Amniotic stem cell (primary cell): ENCODE measurements at regions not wholly inside any gene's neighbourhood (a gene's known extent, or its start where the extent isn't known, plus 50 kb on each side); places are given as distances from the start of the nearest gene placed in this dataset.

Source experiments
- DNase-seq: peaks from one replicate; lab custom pipeline; 2025; lab: John Stamatoyannopoulos, UW

- DNase-seq: no peak
Observed at GRCh38 chr2:6474161-6475140, 391.3 kb downstream of the CMPK2 start.

DNA sequence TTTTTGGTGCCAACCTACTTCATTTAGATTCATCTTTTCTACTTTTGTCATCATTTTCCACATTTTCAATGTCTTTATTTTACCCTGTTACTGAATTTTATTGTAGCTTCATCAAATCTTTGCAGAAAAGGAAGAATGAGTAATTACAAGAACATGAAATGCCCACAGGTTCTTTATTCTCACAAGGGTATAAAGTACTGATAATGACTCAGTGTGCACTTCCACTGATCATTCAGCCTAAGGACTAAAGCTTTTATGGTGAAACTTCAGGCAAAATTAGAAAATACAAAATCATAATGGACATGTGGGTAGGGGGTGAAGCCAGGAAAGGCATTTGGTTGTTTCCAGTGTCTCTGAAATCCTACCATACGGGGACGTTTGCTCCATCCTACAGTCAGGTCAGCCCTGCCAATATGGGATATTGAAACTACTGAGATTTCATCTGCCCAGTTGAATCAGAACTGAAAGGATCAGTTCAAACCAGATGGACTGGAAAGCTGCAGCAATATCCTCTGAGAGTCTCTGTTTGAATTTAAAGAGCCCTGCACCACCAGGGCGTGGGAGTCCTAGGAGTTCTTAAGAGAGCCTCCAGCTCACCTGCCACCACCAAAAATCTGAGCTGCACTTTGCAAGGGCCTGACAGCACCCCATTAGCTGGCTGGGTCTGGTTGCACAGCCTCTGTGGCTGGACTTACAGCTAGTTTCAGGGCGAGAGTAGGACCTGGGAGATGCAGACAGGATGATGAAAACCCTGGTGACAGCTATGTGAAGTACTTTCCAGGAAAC lies 390.4 kb downstream of the CMPK2 start:
- no peak for DNase-seq

DNA sequence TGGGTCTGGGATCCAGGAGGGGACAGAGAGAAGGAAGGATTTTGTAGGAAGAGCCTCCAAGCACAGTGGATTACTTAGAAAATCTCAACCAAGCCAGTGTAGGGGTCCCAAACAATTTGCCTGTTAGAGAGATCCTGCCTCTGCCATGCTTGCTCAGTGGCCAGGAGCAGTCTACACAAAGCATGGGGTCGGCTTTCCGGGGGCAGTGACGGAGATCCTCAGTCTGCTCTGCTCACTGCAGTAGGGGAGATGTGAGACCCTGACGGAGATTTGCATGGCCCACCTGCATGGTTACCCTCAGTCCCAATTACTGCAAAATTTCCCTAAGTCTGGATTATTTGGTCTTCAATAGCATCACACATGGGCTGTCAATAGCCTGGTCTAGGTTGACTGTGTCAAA lies 385.2 kb downstream of the CMPK2 start:
- DNase-seq: no peak

GRCh38 chr2:6482256-6482655 lies 383.5 kb downstream of the CMPK2 start:
- no peak for DNase-seq

DNA sequence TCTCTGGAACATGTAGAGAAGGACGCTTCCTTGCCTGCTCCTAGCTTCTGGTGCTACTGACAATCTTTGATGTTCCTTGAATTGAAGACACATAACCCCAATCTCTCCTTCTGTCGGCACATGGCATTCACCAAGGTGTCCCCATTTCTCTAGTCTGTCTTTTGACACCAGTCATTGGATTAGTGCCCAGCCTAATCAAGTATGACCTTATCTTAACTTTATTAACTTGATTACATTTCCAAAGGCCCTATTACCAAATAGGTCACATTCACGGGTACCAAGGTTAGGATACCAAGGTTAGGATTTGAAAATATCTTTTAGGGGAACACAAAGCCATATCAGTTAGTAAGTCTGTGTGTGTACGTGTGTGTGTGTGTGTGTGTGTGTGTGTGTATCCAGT lies 377.9 kb downstream of the CMPK2 start:
- no peak for DNase-seq

DNA sequence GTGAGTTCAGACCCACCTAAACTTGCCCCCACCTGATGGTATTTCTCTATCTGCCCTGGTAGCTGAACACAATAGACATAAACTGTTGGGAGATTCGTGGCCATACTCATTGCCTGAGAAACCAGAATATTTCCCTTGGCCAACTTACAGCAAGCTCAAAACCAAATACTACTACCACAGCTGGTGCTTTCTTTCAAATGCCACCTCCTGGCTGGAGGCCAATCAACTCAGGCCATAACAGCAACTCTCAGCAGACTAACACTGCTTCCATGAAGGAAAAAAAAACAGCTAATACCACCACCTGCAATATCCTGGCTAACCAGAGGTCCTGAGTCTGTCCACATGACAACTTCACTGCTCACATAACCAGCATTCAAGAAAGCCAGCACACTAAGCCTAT lies 373.1 kb downstream of the CMPK2 start:
- DNase-seq: no peak

- DNase-seq: no peak
Observed at GRCh38 chr2:6493266-6493665, 372.4 kb downstream of the CMPK2 start.

GRCh38 chr2:6493669-6494068 lies 372.0 kb downstream of the CMPK2 start:
- DNase-seq: no peak

DNA sequence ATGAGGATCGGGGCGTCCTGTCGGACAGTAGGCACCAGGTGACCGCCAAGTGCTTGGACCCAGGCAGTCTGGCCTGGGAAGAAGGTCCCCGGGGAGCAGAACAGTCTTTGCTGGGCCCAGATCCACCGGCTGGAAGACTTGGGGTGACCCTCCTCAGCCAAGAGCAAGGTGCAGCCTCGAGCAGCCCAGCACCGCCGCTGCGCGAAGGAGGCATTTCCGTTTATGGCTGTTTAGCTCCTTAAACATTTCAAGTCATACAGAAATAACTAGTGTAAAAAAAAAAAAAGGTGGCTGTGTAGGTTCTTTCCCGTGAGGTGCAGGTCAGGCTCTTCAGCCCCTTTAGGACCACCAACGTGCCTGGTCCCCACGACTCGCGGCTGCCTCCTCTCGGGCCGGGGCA lies 370.2 kb downstream of the CMPK2 start:
- no peak for DNase-seq

GRCh38 chr2:6496376-6496775 lies 369.3 kb downstream of the CMPK2 start:
- no peak for DNase-seq

- no peak for DNase-seq
Observed at GRCh38 chr2:6497048-6497447, 368.7 kb downstream of the CMPK2 start.

GRCh38 chr2:6498841-6499240 lies 366.9 kb downstream of the CMPK2 start:
- DNase-seq: no peak

- DNase-seq: no peak
Observed at GRCh38 chr2:6499691-6500090, 366.0 kb downstream of the CMPK2 start.

- DNase-seq: peak; percentile 33
Observed at GRCh38 chr2:6506361-6506794, 359.3 kb downstream of the CMPK2 start.

DNA sequence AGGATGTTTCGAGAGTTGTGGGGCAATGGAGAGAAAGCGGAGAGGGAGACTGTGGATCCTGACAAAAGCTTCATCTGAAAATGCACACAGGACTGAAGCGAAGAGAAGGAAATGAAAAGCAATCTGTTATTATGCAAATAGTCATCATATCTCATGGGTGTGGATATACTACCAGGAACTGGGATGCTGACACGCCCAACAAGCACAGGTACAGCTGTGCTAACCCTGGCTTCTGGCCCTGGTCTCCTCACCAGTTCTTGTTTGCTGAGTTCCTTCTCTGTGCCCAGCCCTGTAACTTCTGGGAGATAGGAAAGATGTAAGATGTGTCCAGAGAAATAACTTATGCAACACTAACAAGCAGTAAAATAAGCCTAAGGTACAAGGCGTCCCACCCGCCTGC lies 358.8 kb downstream of the CMPK2 start:
- DNase-seq: no peak

GRCh38 chr2:6510532-6510931 lies 355.2 kb downstream of the CMPK2 start:
- no peak for DNase-seq

DNA sequence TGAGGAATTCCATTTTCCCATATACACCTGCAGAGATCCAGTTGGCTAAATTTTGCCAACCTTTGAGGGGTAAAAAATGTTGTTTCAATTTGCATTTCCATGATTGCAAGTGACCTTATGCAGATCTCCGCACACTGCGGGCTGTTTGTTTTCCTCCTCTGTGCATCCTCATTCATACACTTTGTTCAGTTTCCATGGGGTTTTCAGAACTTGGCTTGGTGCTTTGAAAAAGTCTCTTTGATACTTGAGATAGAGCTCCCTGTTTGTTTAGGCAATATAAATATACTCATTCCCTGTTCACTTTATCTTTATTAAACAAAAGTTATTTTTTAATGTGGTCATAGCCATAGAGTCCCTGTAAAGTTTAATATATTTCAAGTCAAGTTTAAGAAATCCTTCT lies 353.1 kb downstream of the CMPK2 start:
- DNase-seq: no peak

- DNase-seq: no peak
Observed at GRCh38 chr2:6516674-6517073, 349.0 kb downstream of the CMPK2 start.

DNA sequence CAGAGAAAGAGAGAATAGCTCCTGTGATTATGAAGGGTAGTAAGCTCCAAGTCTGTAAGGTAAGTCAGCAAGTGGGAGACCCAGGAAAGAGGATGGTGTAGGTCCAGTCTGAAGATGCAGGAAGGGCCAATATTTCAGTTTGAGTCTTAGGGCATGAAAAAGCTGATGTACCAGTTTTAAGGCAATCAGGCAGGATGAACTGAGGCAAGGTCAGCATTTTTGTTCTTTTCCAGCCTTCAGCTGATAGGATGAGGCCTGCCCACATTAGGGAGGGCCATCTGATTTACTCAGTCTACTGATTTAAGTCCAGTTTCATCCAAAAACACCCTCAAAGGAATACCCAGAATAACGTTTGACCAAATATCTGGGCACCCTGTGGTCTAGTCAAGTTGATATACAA lies 347.3 kb downstream of the CMPK2 start:
- no peak for DNase-seq

DNA sequence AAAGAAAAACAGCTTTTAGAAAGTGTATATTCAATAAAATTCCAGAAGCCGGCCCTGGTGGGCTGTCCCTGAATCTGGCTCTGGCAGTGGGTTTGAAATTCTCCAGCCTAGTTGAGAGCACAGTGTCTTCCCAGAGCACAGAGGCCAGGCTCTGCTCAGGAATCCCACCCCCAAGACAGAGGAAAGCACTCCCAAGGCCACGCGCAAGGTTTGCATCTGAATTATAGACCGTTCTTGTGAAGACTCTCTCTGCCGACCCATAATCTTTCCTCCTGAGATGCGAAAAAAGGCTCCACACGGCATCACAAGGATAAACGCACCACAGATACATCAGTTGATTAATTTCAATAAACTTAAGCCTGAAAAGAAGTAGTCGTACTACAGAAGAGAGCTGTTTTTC lies 342.2 kb downstream of the CMPK2 start:
- DNase-seq: no peak

DNA sequence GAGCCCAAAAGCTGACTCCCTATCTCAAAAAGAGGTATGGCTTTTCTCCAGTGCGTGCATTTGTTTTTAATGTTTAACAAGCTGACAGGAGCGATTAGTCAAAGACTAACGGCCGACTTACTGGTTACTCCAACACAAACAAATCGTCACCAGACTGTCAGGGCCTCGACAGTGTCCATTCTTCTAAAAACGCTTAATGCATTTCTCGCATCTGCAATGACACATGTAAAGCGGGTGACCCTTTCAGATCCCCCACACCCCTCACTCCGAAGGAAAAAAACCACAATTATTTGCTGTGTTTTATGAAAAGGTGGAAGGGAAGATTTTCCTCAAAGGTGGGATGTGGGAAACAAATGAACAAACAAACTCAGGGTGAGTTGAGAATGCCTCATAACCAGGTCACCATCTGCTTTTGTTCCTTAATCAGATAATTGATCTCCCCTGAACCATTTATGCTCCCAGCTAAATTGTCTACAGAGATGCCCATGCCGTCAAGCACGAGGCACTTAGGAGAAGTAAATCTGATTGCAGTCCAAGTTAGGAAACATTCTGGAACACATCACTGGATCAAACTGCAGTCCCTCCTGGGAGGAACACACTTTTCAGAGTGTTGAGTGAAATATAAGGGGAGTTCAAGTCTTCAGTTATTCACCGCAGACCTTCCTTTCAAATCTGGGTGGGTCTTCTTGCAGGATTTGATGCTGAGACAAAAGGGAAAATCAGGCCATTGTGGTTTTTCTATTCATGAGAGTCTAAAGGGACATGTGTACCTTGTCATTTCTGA lies 340.8 kb downstream of the CMPK2 start:
- no peak for DNase-seq

DNA sequence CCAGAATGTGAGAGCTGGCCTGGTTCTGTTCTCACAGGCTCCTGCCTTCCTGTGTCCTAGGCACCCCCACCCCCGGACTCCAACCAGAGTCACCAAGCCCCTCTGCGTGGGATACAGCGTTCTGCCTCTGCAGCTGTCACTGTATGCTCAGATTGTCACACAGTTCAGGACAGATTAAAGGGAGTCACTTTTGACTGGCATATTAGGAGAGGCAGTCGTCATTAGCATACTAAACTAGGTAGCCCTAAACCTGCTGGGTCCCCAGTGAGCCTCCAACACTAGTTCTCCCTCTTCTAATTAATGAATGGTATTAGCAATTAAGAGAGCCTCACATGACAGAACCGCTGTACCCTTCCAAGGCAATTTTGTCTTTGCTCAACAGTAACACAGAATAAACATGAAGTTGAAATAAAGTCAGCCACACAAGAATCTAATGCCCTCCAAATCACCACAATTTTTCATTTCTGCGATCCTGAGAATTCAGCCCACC lies 340.2 kb downstream of the CMPK2 start:
- DNase-seq: no peak
